AG08396 (cell line): ENCODE measurements at regions not wholly inside any gene's neighbourhood (a gene's known extent, or its start where the extent isn't known, plus 50 kb on each side); places are given as distances from the start of the nearest gene placed in this dataset.

Source experiments
- DNase-seq: peaks from one replicate; pipeline ENCODE4 v3.0.0; 2012; ENCODE audit warnings: low spot score, mixed read lengths

GRCh38 chr2:236951830-236952475 is 133.7 kb upstream of the COPS8 start:
- DNase-seq: no peak

DNA sequence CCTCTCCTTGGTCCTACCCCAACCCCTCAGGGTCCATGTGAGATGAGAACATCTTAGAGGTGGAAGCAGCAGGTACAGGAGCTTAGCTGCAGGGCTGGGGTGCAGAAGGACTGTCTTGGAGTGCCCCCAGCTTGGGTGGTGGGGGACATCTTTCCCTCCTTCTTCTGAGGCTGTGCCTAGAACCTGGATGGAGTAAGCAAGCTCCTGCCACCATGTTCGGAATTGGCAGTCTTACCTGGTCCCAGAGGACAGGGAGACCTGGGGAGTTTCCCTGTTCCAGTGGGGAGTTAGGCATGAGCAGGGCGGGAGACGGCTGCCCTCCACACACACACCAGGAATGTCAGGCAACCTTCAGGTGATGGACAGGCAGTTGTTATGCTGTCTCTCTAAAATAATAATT is 131.0 kb upstream of the COPS8 start:
- no peak for DNase-seq

- DNase-seq: no peak
Measured at GRCh38 chr2:236955521-236956030, 130.1 kb upstream of the COPS8 start.

- no peak for DNase-seq
Measured at GRCh38 chr2:236956031-236956618, 129.6 kb upstream of the COPS8 start.

DNA sequence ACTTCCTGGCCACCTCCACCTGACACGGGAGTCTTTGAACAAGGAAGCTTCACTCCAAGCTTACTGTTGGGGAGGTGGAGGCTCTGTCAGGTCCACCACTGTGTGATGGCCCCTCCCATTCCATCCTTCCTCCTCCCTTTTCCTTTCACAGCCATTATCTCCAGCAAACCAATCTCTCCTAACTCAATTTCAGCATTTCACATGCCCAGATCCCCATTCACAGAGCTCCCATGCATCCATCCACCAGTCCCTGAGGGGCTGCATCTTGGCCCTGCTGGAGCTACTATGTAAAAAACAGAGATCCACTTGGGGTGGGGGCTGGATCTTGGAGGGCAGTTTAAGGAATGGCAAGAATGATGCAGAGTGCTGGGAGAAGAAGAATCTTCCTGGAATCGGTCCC is 129.0 kb upstream of the COPS8 start:
- DNase-seq: no peak

DNA sequence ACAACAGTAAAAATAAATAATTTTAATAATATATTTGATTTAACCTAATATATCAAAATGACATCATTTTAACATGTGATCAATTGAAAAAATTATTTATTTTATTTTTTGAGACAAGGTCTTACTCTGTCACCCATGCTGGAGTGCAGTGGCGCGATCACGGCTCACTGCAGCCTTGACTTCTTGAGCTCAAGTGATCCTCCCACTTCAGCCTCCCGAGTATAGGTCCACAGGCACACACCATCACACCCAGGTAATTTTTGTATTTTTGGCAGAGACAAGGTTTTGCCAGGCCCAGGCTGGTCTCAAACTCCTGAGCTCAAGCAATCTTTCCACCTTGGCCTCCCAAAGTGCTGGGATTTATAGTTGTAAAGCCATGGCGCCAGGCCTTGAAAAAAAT is 126.7 kb upstream of the COPS8 start:
- no peak for DNase-seq

- DNase-seq: no peak
Measured at GRCh38 chr2:236959876-236960275, 125.8 kb upstream of the COPS8 start.

GRCh38 chr2:236960531-236960930 is 125.2 kb upstream of the COPS8 start:
- DNase-seq: no peak

GRCh38 chr2:236962816-236963215 is 122.9 kb upstream of the COPS8 start:
- no peak for DNase-seq

DNA sequence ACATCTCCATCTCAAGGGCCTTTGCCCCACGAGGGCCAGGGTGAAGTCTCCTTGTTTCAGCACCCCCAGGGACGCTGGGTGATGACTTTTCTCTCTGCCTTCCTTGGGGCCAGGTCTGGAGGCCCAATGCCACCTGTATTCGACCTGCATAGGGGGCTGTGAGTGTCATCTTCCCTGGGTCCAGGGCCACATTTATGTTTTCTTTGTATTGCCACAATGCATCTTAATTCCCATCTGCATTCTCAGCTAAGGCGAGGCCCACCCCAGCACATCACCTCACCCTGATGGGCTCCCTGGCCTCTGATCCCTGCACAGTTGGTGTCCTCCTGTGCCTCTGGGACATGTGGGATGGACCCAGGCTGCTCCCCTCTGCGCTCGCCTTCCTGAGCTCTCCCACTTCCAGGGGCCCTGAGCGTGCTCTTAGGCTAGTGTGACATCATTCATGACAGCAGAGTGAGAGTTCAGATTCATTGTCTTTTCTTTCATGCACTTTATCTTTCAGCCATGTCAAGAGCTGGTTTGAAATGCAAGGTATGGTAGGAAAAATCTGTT is 122.0 kb upstream of the COPS8 start:
- DNase-seq: no peak

DNA sequence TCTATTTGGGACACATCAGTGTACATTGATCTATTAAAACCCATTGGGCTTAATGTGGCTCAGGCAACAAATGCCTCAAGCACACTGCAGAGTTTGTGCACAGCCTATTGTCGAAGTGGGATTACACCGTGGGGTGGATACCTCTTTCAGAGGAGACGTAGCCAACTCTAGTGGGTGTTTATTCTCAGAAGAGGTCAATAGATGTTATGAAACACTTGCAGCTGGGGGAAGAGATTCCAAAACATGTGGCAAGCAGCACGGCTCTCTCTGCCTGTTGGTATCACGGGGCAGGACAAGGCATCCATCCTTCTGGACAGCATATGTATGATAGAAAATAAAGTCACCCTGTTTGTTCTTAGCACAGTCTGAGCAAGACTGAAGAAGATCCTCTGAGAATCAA is 121.4 kb upstream of the COPS8 start:
- DNase-seq: no peak

DNA sequence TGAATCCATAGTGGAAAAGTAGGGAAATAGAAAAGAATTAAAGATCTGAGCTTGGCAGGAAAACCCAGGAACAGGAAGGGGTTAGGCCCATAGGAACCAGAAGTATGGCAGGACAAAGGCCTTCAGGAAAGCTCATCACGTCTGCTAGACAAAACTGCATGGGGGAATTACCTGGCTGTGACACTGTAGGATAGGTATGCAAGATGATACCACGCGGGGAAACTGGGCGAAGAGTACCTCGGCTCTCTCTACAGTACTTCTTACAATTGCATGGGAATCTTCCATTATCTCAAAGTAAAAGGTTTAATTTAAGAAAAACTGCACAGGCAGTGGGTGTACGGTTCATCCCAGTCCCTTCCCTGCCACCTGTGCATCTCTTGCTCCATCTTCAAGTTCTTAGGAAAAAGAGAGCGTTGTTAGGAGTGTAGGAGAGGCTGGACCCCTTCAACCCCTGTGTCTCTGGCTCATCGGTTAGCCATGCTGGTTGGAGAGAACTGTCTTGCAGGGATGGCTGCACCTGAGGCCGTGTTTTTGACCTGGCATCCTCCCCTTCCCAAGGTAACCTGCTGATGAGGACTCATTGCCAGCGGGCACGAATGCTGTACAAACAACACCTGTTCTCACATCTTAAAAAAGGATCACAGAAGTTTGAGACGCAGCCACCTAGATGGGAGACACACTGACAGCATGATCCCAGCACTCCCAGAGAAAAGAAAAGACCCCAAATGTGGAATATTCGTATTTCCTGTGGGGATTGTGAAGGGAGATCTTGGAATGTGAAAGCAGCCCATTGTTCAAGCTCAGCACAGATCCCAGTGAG is 120.5 kb upstream of the COPS8 start:
- no peak for DNase-seq

DNA sequence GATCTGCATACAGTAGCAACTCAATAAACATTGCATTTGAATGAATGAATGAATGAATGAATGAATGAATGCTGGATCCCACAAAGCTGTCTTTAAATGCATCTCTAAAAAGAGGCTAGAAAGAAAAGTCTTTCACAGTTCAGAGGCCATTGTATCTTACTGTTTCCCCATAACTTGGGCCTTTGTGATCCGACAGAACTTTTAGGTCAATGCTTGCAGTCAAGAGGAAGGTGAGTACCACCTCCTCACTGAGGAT is 119.9 kb upstream of the COPS8 start:
- no peak for DNase-seq

GRCh38 chr2:236967499-236967783 is 118.2 kb upstream of the COPS8 start:
- DNase-seq: no peak

GRCh38 chr2:236968101-236968879 is 117.4 kb upstream of the COPS8 start:
- no peak for DNase-seq

DNA sequence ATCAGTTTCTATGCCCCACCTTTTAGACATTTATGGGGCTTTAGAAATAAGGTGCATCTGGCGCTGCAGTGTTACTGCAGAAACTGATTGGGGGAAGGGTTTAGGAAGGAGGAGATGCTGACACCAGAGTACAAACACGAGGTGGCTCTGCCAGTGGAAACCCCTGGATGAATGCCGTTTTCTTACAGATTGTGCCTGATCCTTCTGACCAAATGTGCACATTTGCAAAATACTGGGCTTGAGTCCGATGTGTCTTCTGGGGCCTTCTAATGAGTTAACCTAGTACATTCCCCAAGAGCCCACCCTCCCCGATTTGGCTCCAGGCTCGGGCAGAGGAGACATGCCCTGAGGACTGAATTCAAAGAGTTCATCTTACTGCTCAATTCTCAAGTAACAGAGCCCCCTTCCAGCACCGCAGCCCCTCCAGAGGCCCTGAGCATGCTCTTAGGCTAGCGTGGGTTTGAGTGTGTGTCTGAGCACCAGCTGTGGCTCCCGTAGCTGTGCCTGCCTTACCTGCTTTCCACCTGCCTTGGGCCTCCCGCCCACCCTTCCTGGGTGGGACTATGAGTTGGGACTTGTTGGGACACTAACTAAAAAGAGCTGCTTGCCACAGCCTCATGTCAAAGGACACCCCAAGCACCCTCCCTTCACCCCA is 116.7 kb upstream of the COPS8 start:
- DNase-seq: no peak

GRCh38 chr2:236969767-236970655 is 115.7 kb upstream of the COPS8 start:
- no peak for DNase-seq

- no peak for DNase-seq
Measured at GRCh38 chr2:236970656-236971010, 115.1 kb upstream of the COPS8 start.

GRCh38 chr2:236971131-236971821 is 114.4 kb upstream of the COPS8 start:
- no peak for DNase-seq

- DNase-seq: no peak
Measured at GRCh38 chr2:236971919-236972381, 113.7 kb upstream of the COPS8 start.
